ENCODE measurements at regions not wholly inside any gene's neighbourhood (a gene's known extent, or its start where the extent isn't known, plus 50 kb on each side); places are given as distances from the start of the nearest gene placed in this dataset.

GRCh38 chr3:135310317-135310716, 515.3 kb downstream of the EPHB1 start:
- TF ChIP-seq CTCF (IDR thresholded peaks at IDR 0.05 in 8 of 11, conservative IDR thresholded peaks at IDR 0.05 in 3 of 11) (no peak), POLR2A (IDR thresholded peaks at IDR 0.05) (no peak), POLR2AphosphoS5 (IDR thresholded peaks at IDR 0.05) (no peak)

Data from spleen (tissue), 7 donors.